SHP77 (cell line): ENCODE measurements at regions not wholly inside any gene's neighbourhood (a gene's known extent, or its start where the extent isn't known, plus 50 kb on each side); places are given as distances from the start of the nearest gene placed in this dataset.
"Not testable (repeated sequence)": the region's sequence is repeated elsewhere in the genome, so short reads cannot be mapped to it uniquely, and the experiment has no call there.

Source experiments
- DNase-seq, 2 experiments: peaks; one replicate each; lab custom pipeline; 2025; lab: John Stamatoyannopoulos, UW

GRCh38 chr2:199131876-199132275 is 325.9 kb downstream of the SATB2 start:
- DNase-seq, result no peak

- no peak for DNase-seq
Observed at GRCh38 chr2:199131136-199131655, 326.5 kb downstream of the SATB2 start.

- no peak for DNase-seq
Observed at GRCh38 chr2:199130501-199130900, 327.2 kb downstream of the SATB2 start.

- no peak for DNase-seq
Observed at GRCh38 chr2:199128476-199129229, 329.1 kb downstream of the SATB2 start.

- DNase-seq, result no peak
Observed at GRCh38 chr2:199119796-199120195, 337.9 kb downstream of the SATB2 start.

- no peak for DNase-seq
Observed at GRCh38 chr2:199118673-199119112, 339.0 kb downstream of the SATB2 start.

- DNase-seq, result no peak
Observed at GRCh38 chr2:199115169-199115568, 342.6 kb downstream of the SATB2 start.

GRCh38 chr2:199113111-199113510 is 344.6 kb downstream of the SATB2 start:
- no peak for DNase-seq

GRCh38 chr2:199111458-199111857 is 346.3 kb downstream of the SATB2 start:
- no peak for DNase-seq

- no peak for DNase-seq
Observed at GRCh38 chr2:199108056-199108455, 349.7 kb downstream of the SATB2 start.

GRCh38 chr2:199105826-199106225 is 351.9 kb downstream of the SATB2 start:
- DNase-seq, result no peak

GRCh38 chr2:199101487-199101886 is 356.3 kb downstream of the SATB2 start:
- peak in 1 of 2 experiments; percentile 17 for DNase-seq

- DNase-seq, result peak; percentile 77 to 87
Observed at GRCh38 chr2:199100326-199101110, 357.2 kb downstream of the SATB2 start.

- no peak for DNase-seq
Observed at GRCh38 chr2:199092419-199092818, 365.3 kb downstream of the SATB2 start.

GRCh38 chr2:199085261-199085660 is 372.5 kb downstream of the SATB2 start:
- no peak for DNase-seq

GRCh38 chr2:199070322-199070949 is 387.3 kb downstream of the SATB2 start:
- DNase-seq, result no peak

GRCh38 chr2:199064201-199064600 is 393.5 kb downstream of the SATB2 start:
- DNase-seq, result no peak

- DNase-seq, result no peak
Observed at GRCh38 chr2:199057936-199058335, 399.8 kb downstream of the SATB2 start.

- DNase-seq, result no peak
Observed at GRCh38 chr2:199055336-199055735, 402.4 kb downstream of the SATB2 start.

- no peak for DNase-seq
Observed at GRCh38 chr2:199042660-199043379, 414.9 kb downstream of the SATB2 start.

- DNase-seq, result no peak
Observed at GRCh38 chr2:199040522-199040921, 417.2 kb downstream of the SATB2 start.

- not testable (repeated sequence) for DNase-seq
Observed at GRCh38 chr2:199033761-199034160, 424.0 kb downstream of the SATB2 start.
